Progenitor cell of endocrine pancreas (in vitro differentiated cells): ENCODE measurements at regions not wholly inside any gene's neighbourhood (a gene's known extent, or its start where the extent isn't known, plus 50 kb on each side); places are given as distances from the start of the nearest gene placed in this dataset.

Experiments
- DNase-seq: peaks from one replicate; pipeline ENCODE4 v3.0.0; 2021; ENCODE audit warnings: low spot score; ENCODE audit not compliant: unreplicated experiment
- H3K27ac Mint-ChIP-seq: 2 replicates; pipeline ENCODE4 v1.8.0; 2021; ENCODE audit warnings: mild to moderate bottlenecking, moderate library complexity, mixed read lengths
- H3K27me3 Mint-ChIP-seq: 2 replicates; pipeline ENCODE4 v1.8.0; 2021; ENCODE audit warnings: mixed read lengths
- H3K36me3 Mint-ChIP-seq: 2 replicates; pipeline ENCODE4 v1.8.0; 2022; ENCODE audit warnings: mixed read lengths; ENCODE audit not compliant: insufficient read depth
- H3K4me1 Mint-ChIP-seq: 2 replicates; pipeline ENCODE4 v1.8.0; 2021; ENCODE audit warnings: low read depth, mixed read lengths
- H3K4me3 Mint-ChIP-seq: 2 replicates; pipeline ENCODE4 v1.8.0; 2021; ENCODE audit warnings: low read depth, mild to moderate bottlenecking, moderate library complexity, mixed read lengths
- H3K9me3 Mint-ChIP-seq: 2 replicates; pipeline ENCODE4 v1.8.0; 2021; ENCODE audit warnings: low read depth, mixed read lengths
- CTCF ChIP-seq: fragments of 200-600 bp; sonication (generic); IDR thresholded peaks from one replicate; pipeline ENCODE4 v1.5.0; 2021; ENCODE audit warnings: antibody characterized with exemption, mild to moderate bottlenecking; ENCODE audit not compliant: unreplicated experiment

GRCh38 chr3:110133971-110134370 lies 796.6 kb upstream of the DPPA4 start:
- no peak for DNase-seq
- H3K27ac Mint-ChIP-seq: no peak overlapping the region
- no peaks in the 10 kb centered on the region for H3K27me3 Mint-ChIP-seq
- H3K4me3 Mint-ChIP-seq: no peak overlapping the region
- H3K4me1 Mint-ChIP-seq: peaks cover 4% of the 10 kb centered on the region
- TF ChIP-seq CTCF: no peak
- no peaks in the 10 kb centered on the region for H3K36me3 Mint-ChIP-seq
- H3K9me3 Mint-ChIP-seq: peaks cover 6% of the 10 kb centered on the region

GRCh38 chr3:110139048-110139447 lies 801.7 kb upstream of the DPPA4 start:
- H3K36me3 Mint-ChIP-seq: no peaks in the 10 kb centered on the region
- no peaks in the 10 kb centered on the region for H3K4me1 Mint-ChIP-seq
- H3K27me3 Mint-ChIP-seq: no peaks in the 10 kb centered on the region
- peaks cover 6% of the 10 kb centered on the region for H3K9me3 Mint-ChIP-seq
- DNase-seq: no peak
- H3K27ac Mint-ChIP-seq: no peak overlapping the region
- no peak for TF ChIP-seq CTCF
- H3K4me3 Mint-ChIP-seq: no peak overlapping the region

DNA sequence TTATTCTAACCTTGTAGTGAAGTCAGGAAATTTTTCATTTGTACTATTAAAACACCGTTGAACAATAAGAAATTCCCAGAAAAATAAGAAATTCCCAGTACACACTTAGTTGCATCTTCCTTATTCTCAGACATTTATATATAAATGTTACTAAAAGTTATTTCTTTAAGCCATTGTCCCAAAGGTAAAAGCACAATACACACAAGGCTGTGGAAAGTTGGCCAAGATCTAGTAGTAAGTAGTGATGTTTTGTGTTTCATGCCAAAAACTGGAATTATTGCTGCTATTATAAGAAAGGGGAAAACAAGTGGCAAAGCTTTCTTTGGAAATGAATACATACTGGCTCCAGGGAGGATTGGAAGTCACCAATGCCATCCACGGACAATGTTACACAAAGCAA lies 802.5 kb upstream of the DPPA4 start:
- no peaks in the 10 kb centered on the region for H3K36me3 Mint-ChIP-seq
- no peak for DNase-seq
- H3K9me3 Mint-ChIP-seq: peaks cover 6% of the 10 kb centered on the region
- TF ChIP-seq CTCF: no peak
- no peaks in the 10 kb centered on the region for H3K4me1 Mint-ChIP-seq
- H3K27me3 Mint-ChIP-seq: no peaks in the 10 kb centered on the region
- no peak overlapping the region for H3K27ac Mint-ChIP-seq
- no peak overlapping the region for H3K4me3 Mint-ChIP-seq

DNA sequence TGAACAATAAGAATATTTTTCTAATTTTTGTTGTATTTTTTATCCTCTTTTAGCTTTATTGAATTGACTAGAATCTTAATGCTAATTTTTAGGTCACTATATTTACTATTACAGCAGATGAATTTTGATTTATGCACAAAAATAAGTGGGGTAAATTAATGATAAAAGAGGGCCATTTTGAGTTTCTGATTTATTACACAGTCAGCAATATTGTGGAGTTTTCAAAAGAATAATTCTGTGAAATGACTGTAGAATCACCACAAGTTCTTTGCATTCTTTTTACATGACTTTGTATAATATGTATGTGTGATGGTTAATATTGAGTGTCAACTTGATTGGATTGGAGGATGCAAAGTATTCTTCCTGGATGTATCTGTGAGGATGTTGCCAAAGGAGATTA lies 812.4 kb upstream of the DPPA4 start:
- Mint-ChIP-seq H3K4me3 (no peak overlapping the region), H3K36me3 (no peaks in the 10 kb centered on the region), H3K27me3 (no peaks in the 10 kb centered on the region), H3K9me3 (peaks cover 7% of the 10 kb centered on the region), H3K4me1 (no peaks in the 10 kb centered on the region), H3K27ac (no peak overlapping the region)
- DNase-seq: no peak
- no peak for TF ChIP-seq CTCF

GRCh38 chr3:110157221-110157620 lies 819.9 kb upstream of the DPPA4 start:
- no peak for TF ChIP-seq CTCF
- Mint-ChIP-seq H3K27me3 (no peaks in the 10 kb centered on the region), H3K36me3 (no peaks in the 10 kb centered on the region), H3K9me3 (no peaks in the 10 kb centered on the region), H3K4me1 (no peaks in the 10 kb centered on the region), H3K27ac (no peak overlapping the region), H3K4me3 (no peak overlapping the region)
- no peak for DNase-seq
